ENCODE measurements at regions not wholly inside any gene's neighbourhood (a gene's known extent, or its start where the extent isn't known, plus 50 kb on each side); places are given as distances from the start of the nearest gene placed in this dataset.
"Not testable (repeated sequence)": the region's sequence is repeated elsewhere in the genome, so short reads cannot be mapped to it uniquely, and the experiment has no call there.

DNA sequence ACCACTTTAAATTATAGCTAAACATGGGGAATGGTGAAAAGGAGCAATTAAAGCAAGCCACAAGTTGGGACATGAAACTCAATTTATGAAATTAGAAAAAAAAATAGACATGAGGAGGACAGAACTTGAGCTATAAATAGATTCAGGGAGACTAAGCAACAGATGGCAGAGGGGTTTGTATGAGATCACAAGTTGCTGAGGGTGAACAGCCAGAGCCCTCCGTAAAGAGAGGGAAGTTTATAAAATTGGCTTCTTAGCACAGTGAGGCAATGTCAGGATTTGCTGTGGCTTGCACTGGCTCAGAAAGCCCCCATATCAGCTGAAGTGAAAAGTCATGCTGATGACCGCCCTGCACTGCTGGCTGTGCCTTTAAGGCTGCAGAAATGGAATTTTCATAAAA lies 443.4 kb upstream of the CD180 start:
- no peak for DNase-seq (ENCODE audit: low spot score)

GRCh38 chr5:67639313-67639712 lies 442.7 kb upstream of the CD180 start:
- no peak for DNase-seq (ENCODE audit: low spot score)

GRCh38 chr5:67636850-67637524 lies 440.4 kb upstream of the CD180 start:
- DNase-seq (ENCODE audit: low spot score), result no peak

- peak; percentile 90 for DNase-seq (ENCODE audit: low spot score)
Observed at GRCh38 chr5:67636091-67636490, 439.5 kb upstream of the CD180 start.

- not testable (repeated sequence) for DNase-seq (ENCODE audit: low spot score)
Observed at GRCh38 chr5:67627079-67627478, 430.5 kb upstream of the CD180 start.

- DNase-seq (ENCODE audit: low spot score), result no peak
Observed at GRCh38 chr5:67623078-67623477, 426.5 kb upstream of the CD180 start.

- no peak for DNase-seq (ENCODE audit: low spot score)
Observed at GRCh38 chr5:67620424-67621397, 424.1 kb upstream of the CD180 start.

DNA sequence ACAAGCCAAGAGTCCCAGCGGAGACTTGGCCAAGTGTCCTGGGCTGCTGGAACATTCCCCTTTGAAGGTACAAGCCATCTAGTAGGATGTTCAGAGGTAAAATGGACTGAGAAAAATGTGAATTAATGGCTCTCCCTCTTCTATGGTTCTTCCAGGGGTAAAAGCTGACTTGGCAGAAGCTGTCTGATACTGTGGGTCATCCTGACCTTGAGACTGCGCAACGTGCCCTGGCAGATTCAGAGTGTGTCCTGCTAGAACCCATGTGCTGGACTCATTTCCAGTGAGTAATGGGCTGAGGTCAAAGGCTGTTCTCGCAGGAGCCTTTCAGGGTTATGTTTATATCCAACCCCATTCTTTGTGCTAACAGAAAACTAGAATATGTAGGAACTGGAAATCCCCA lies 423.0 kb upstream of the CD180 start:
- DNase-seq (ENCODE audit: low spot score), result no peak

- DNase-seq (ENCODE audit: low spot score), result no peak
Observed at GRCh38 chr5:67619235-67619634, 422.6 kb upstream of the CD180 start.

GRCh38 chr5:67617051-67617450 lies 420.5 kb upstream of the CD180 start:
- no peak for DNase-seq (ENCODE audit: low spot score)

- DNase-seq (ENCODE audit: low spot score), result no peak
Observed at GRCh38 chr5:67612961-67613360, 416.4 kb upstream of the CD180 start.

DNA sequence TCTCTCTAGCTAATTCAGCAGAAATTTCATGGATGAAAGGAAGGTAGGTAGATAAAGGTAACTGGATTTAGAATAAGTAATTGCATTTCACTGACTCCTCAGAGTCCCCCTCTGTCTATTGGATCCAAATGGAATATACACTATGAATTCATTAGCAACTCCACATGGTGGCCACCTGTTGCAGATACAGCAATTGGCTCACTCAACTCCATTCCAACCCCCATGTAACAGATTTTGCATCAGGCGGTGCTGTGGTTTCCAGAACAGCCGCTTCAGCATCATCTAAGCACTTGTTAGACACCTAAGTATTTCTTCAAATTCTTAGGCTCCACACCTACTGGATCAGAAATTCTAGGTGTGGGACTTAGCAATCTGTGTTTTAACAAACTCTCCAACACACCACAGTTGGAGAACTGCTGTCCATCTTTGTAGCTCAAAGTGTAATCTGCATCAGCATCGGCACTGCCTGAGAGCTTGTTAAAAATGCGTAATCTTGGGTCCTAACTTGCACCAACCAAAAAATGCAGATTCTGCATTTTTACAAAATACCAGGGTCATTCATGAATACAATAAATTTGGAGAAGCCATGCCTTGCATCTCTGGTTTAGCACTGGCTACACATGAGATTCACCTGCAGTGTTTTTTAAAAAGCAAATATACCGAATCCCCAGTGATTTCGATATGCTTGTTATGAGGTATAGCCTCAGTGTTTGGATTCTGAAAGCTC lies 413.8 kb upstream of the CD180 start:
- DNase-seq (ENCODE audit: low spot score), result peak; percentile 42

GRCh38 chr5:67607958-67608357 lies 411.4 kb upstream of the CD180 start:
- DNase-seq (ENCODE audit: low spot score), result no peak

DNA sequence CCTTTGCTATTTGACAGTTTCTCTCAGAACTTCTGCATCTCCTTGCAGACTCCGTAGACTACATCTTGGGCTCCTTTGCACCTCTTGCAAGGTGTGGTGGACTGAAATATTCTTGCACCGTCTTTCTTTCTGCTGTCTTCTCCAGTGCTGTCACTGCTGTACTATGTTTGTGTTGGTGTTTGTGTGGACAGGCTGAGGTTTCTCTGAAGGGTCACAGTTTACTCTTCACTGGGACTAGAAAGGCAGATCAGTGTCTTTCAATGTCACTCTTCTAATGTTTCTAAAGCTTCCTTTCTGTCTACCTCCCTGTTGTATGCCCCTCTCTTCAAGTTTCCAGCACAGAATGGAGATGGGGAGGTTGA lies 410.0 kb upstream of the CD180 start:
- no peak for DNase-seq (ENCODE audit: low spot score)

- no peak for DNase-seq (ENCODE audit: low spot score)
Observed at GRCh38 chr5:67605730-67606585, 409.4 kb upstream of the CD180 start.

- DNase-seq (ENCODE audit: low spot score), result peak; percentile 54
Observed at GRCh38 chr5:67591491-67591890, 394.9 kb upstream of the CD180 start.

DNA sequence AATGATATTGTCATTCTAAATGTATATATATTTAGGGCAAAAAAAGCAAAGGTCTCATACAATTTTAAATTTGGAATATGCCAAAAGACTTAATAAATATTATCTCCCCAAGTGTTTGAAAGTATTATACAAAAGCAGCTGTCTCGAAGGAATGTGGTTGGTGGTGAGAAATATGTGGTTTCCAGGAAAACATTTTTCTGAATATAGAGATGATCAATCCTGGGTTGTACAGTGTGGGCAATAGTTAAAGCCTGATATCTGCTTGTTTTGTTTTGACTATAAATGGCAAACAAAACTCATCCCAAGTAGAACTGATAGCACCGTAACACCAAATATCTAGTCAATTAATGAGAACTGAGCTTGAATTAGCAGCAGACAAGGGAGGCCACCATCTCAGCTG lies 391.8 kb upstream of the CD180 start:
- DNase-seq (ENCODE audit: low spot score), result no peak

- no peak for DNase-seq (ENCODE audit: low spot score)
Observed at GRCh38 chr5:67581203-67581602, 384.6 kb upstream of the CD180 start.

DNA sequence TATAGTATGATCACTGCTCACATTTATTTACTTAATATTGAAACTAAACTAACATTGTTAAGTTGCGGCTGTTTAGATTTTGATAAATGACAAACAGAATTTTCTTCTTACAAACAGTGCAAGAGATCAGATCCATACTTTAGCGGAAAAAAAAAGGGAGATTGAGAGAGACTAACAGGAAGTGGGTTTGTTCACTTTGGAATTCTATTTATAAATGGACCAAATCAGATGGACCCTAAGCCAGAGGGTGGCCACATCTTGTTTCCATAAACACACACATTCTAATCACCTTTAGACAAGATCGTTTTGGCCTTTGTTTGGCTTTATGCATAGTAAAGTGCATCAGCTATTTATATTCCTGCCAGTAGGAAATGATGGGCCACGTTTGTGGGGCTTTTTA lies 381.4 kb upstream of the CD180 start:
- DNase-seq (ENCODE audit: low spot score), result no peak

DNA sequence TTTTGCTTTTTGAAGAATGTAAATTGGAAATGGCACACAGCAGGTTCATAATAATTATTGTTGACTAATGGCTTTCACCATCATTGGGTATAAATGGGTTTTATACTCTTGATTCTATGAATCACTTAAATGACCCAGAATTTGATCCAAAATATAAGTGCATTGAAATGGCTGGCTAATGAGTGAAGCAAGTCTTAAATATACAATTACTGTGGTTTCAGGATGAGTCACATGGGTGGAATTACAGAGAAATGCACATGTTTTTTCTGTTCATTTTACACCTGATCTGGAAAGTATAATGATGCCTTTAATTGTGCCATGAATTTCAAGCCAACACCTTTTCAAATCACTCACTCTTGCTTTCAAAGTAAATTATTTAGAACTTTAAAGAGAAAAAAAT lies 380.8 kb upstream of the CD180 start:
- no peak for DNase-seq (ENCODE audit: low spot score)

- DNase-seq (ENCODE audit: low spot score), result no peak
Observed at GRCh38 chr5:67576112-67576511, 379.5 kb upstream of the CD180 start.

DNA sequence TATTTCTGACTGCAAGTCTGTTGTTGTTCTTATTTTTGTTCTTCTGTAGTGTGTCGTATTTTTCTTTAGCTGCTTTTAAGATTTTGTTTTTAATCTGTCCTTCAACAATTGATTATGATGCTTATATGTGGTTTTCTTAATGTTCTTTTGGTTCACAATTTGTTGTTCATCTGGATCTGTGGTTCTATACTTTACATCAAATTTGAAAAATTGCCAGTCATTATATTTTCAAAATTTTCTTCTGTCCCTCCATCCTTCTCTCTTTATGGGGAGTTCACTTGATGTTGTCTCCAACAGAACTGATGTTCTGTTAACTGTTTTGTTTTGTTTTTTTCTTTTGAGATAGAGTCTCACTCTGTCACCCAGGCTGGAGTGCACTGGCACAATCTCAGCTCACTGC lies 378.5 kb upstream of the CD180 start:
- DNase-seq (ENCODE audit: low spot score), result no peak

All from Ammon's horn (tissue), 1 donor.